ENCODE measurements at regions not wholly inside any gene's neighbourhood (a gene's known extent, or its start where the extent isn't known, plus 50 kb on each side); places are given as distances from the start of the nearest gene placed in this dataset.

GRCh38 chr6:3650076-3650958, 101.2 kb downstream of the PXDC1 start:
- no peaks in the 10 kb centered on the region for H3K27me3 ChIP-seq
- intact Hi-C loops (cut with DNase I) = no loop called here
- 86 to 95% (median 91%) methylated on average over 14 to 17 of the region's 17 CpGs for WGBS, 4 donors
- H3K4me1 ChIP-seq (replicated peaks in 1 of 2) = no peaks in the 10 kb centered on the region
- TF ChIP-seq CTCF (IDR thresholded peaks at IDR 0.05) = no peak
- no peaks in the 10 kb centered on the region for H3K36me3 ChIP-seq (replicated peaks in 1 of 2)
- DNase-seq = no peak
- no peak overlapping the region for H3K27ac ChIP-seq
- no peak overlapping the region for H3K4me3 ChIP-seq
- no peaks in the 10 kb centered on the region for H3K9me3 ChIP-seq (replicated peaks in 1 of 3)

GRCh38 chr6:3648724-3649123, 102.8 kb downstream of the PXDC1 start:
- intact Hi-C loops (cut with DNase I) = no loop called here
- 49 to 79% (median 74%) methylated on average over 2 of the region's 2 CpGs for WGBS, 4 donors

GRCh38 chr6:3646616-3647362, 104.7 kb downstream of the PXDC1 start:
- WGBS, 4 donors = 87 to 90% (median 88%) methylated on average over 19 to 27 of the region's 27 CpGs
- no peaks in the 10 kb centered on the region for H3K27me3 ChIP-seq

More at GRCh38 chr6:3648724-3649123, 102.8 kb downstream of the PXDC1 start:
- H3K4me3 ChIP-seq = no peak overlapping the region
- DNase-seq = no peak
- no peaks in the 10 kb centered on the region for H3K27me3 ChIP-seq
- no peaks in the 10 kb centered on the region for H3K9me3 ChIP-seq (replicated peaks in 1 of 3)
- TF ChIP-seq CTCF (IDR thresholded peaks at IDR 0.05) = no peak
- TF ChIP-seq POLR2A (IDR thresholded peaks at IDR 0.05) = no peak
- no peaks in the 10 kb centered on the region for H3K36me3 ChIP-seq (replicated peaks in 1 of 2)
- H3K27ac ChIP-seq = no peak overlapping the region
- H3K4me1 ChIP-seq (replicated peaks in 1 of 2) = no peaks in the 10 kb centered on the region

More at GRCh38 chr6:3646616-3647362, 104.7 kb downstream of the PXDC1 start:
- Histone ChIP-seq H3K27ac (no peak overlapping the region), H3K4me1 (replicated peaks in 1 of 2) (no peaks in the 10 kb centered on the region), H3K4me3 (no peak overlapping the region), H3K9me3 (replicated peaks in 1 of 3) (no peaks in the 10 kb centered on the region), H3K36me3 (replicated peaks in 1 of 2) (no peaks in the 10 kb centered on the region)
- intact Hi-C loops (cut with DNase I) = no loop called here
- no peak for TF ChIP-seq CTCF (IDR thresholded peaks at IDR 0.05)
- TF ChIP-seq POLR2A (IDR thresholded peaks at IDR 0.05) = no peak
- DNase-seq = no peak
